Heart left ventricle (tissue), 16 donors: ENCODE measurements at regions not wholly inside any gene's neighbourhood (a gene's known extent, or its start where the extent isn't known, plus 50 kb on each side); places are given as distances from the start of the nearest gene placed in this dataset.
"Not testable (repeated sequence)": the region's sequence is repeated elsewhere in the genome, so short reads cannot be mapped to it uniquely, and the experiment has no call there.

Source experiments
- ATAC-seq, 4 donors: fragments of 200-7000 bp; cut with Tn5 transposase; one replicate each; pipeline ENCODE4 v1.9.1; 2020 to 2022; ENCODE audit warnings: moderate library complexity in 4 of 4, mild to moderate bottlenecking in 3 of 4, moderate number of reproducible peaks in 1 of 4
- DNase-seq, 5 donors: peaks; one replicate each; pipeline ENCODE4 v3.0.0-alpha.2; 2020
- H3K27ac ChIP-seq, 12 donors: fragments of 200-600 bp; sonication (generic) in 4 of 12; one replicate each; pipeline versions ENCODE4 v1.5.0 to v1.8.0; 2016 to 2022; ENCODE audit warnings: mild to moderate bottlenecking in 2 of 12
- H3K27me3 ChIP-seq, 9 donors: fragments of 200-600 bp; sonication (generic) in 2 of 9; one replicate each; pipeline versions ENCODE4 v1.5.1 to v1.8.0; 2016 to 2022; ENCODE audit warnings: mild to moderate bottlenecking in 3 of 9
- H3K36me3 ChIP-seq, 9 donors: fragments of 200-600 bp; sonication (generic) in 2 of 9; one replicate each; pipeline versions ENCODE4 v1.5.0 to v1.8.0; 2018 to 2022; ENCODE audit warnings: mild to moderate bottlenecking in 2 of 9
- H3K4me1 ChIP-seq, 12 donors: fragments of 200-600 bp; sonication (generic) in 4 of 12; one replicate each; pipeline versions ENCODE4 v1.5.0 to v1.8.0; 2016 to 2022; ENCODE audit warnings: mild to moderate bottlenecking in 3 of 12
- H3K4me3 ChIP-seq, 12 donors: fragments of 200-600 bp; sonication (generic) in 4 of 12; one replicate each; pipeline versions ENCODE4 v1.5.0 to v1.8.0; 2017 to 2022; ENCODE audit warnings: mild to moderate bottlenecking in 9 of 12, moderate library complexity in 4 of 12
- H3K9me3 ChIP-seq, 12 donors: fragments of 200-600 bp; sonication (generic) in 4 of 12; one replicate each; pipeline versions ENCODE4 v1.5.0 to v1.8.0; 2016 to 2022; ENCODE audit warnings: mild to moderate bottlenecking in 1 of 12
- WGBS, 4 donors: extraction: QIAGEN DNeasy Blood & Tissue Kit in 2 of 4; methylation state at CpG; one replicate each; pipeline versions ENCODE4 v1.1.5 to v1.1.7; 2013 to 2018; 5-methylcytosine and 5-hydroxymethylcytosine counted together
- intact Hi-C, 10 donors: fragments of 100-400 bp; cut with DNase I; formaldehyde crosslinking; loops; one replicate each; pipeline versions ENCODE4 v1.11.1 to v1.14.2; 2022
- donor health status: ischemic (EF 13 %, LVEDD 7.1; RV severe dilation, severe dysfunction).
- donor health status: healthy with polysubstance abuse.
- donor health status: DM: no; HTN: yes; CAD: no.
- donor health status: DM: no; HTN: no; CAD: no.
- donor health status: ischemic (EF 25% LVEDD 6.9; RV normal size, moderate dysfunction).
- donor health status: ischemic (EF 25% LVEDD 5.7; RV mildly dilated, moderate dysfunction).
- donor health status: healthy.
- donor health status: DM: yes; HTN: yes; CAD: no.
- donor health status: ischemic (EF 35%, LVEDD 5.7; RV mildly dilated, moderate dysfunction).
- donor health status: nonischemic (EF 11% LVEDD 7.7; RV severe dilation, severe dysfunction).
- donor health status: DM: yes; HTN: yes; CAD: no.
- donor health status: PGD.
- donor health status: ischemic (EF 29% LVEDD 5.4; RV normal size, mild dysfunction).
- donor health status: nonischemic (EF 23%, LVEDD 6.1; RV moderate dilation, normal function).

- H3K27me3 ChIP-seq, H3K9me3 ChIP-seq, H3K4me3 ChIP-seq, H3K36me3 ChIP-seq, H3K4me1 ChIP-seq, intact Hi-C loops, H3K27ac ChIP-seq, DNase-seq: not testable (repeated sequence)
- peak; percentile 57 to 89 (median 79) for ATAC-seq
- no CpG with 5 or more reads among the region's 10 CpGs for WGBS, 4 donors
Observed at GRCh38 chr2:110316051-110316865, 103.9 kb upstream of the MTLN start.

DNA sequence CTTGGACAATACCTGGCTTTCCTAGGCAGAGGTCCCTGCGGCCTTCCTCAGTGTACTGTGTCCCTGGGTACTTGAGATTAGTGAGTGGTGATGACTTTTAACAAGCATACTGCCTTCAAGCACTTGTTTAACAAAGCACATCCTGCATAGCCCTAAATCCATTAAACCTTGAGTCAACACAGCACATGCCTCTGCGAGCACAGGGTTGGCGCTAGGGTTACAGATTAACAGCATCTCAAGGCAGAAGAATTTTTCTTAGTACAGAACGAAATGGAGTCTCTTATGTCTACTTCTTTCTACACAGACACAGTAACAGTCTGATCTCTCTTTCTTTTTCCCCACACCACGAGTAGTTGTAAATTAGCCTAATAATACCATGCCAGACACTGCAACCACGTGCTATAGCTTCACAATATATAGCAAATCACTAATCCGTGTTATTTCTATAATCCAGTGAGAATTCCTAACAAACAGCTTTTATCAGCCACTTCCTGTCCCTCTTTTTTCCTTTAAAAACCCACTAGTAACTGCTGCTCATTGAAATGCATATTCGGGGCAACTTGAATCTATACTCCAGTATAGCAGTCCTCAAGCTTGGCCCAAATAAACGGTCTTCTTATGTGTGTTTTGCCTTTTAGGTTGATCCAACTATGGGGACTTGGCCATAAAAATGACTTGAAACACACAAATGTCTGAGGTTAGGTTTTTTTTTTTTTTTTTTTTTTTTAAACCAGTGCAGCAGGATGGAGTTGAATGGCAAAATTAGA lies 102.9 kb upstream of the MTLN start:
- intact Hi-C loops, H3K36me3 ChIP-seq, ATAC-seq, H3K4me3 ChIP-seq, H3K27me3 ChIP-seq, H3K4me1 ChIP-seq, H3K27ac ChIP-seq, DNase-seq, H3K9me3 ChIP-seq: not testable (repeated sequence)
- no CpG with 5 or more reads among the region's 9 CpGs for WGBS, 4 donors

DNA sequence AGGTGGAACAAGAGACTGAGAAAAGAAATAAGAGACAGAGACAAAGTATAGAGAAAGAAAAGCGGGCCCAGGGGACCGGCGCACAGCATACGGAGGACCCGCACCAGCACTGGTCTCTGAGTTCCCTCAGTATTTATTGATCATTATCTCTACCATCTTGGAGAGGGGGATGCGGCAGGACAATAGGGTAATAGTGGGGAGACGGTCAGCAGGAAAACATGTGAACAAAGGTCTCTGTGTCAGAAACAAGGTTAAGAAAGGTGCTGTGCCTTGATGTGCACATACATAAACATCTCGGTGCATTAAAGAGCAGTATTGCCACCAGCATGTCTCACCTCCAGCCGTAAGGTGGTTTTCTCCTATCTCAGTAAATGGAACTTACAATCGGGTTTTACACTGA lies 102.1 kb upstream of the MTLN start:
- H3K9me3 ChIP-seq, H3K4me1 ChIP-seq, intact Hi-C loops, ATAC-seq, DNase-seq, H3K27me3 ChIP-seq, H3K4me3 ChIP-seq, H3K27ac ChIP-seq, H3K36me3 ChIP-seq: not testable (repeated sequence)
- WGBS, 4 donors = 89 to 100% (median 98%) methylated on average over 2 to 5 of the region's 10 CpGs; no CpG with 5 or more reads in 1 of the 4 donors

- H3K27me3 ChIP-seq, H3K27ac ChIP-seq, intact Hi-C loops, H3K4me1 ChIP-seq, ATAC-seq, DNase-seq, H3K4me3 ChIP-seq, H3K36me3 ChIP-seq, H3K9me3 ChIP-seq: not testable (repeated sequence)
Observed at GRCh38 chr2:110313032-110313431, 100.7 kb upstream of the MTLN start.

DNA sequence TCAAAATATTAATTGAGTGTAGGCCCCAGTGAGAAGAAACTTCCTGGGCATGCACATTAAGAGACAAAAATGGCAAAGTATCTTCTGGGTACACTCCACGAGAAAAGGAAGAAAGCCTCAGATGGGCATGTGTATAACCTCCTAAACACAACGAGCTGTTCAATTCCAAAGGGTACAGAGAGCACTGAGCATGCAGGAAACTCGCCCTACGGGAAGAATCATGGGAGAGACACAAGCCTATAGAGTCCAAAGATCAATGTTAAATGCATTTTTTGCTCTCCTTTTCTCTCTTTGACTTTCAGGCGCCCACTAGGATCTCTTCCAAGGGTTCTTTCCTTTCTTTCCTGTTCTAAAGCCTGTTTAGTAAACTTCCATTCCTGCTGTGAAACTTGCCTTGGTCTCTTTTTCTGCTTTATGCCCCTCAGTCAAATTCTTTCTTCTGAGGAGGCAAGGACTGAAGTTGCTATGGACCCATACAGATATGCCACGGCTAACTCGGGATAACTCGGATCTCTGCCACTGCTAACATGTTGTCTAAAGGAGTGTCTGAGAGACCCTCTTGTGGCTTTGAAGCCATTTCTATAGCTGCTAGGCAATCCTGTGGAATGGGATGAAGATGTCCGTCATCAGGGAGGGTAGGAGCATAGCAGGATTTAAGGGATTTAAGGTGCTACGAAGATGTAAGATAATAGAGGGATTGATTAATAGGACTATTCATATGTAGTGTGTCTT lies 99.5 kb upstream of the MTLN start:
- DNase-seq = not testable (repeated sequence)
- ATAC-seq = peak in 1 of 4 donors; percentile 12

GRCh38 chr2:110310988-110311475 lies 98.7 kb upstream of the MTLN start:
- DNase-seq, H3K9me3 ChIP-seq, H3K4me3 ChIP-seq, intact Hi-C loops, H3K4me1 ChIP-seq, H3K27me3 ChIP-seq, H3K36me3 ChIP-seq, H3K27ac ChIP-seq, ATAC-seq: not testable (repeated sequence)

More for the DNA sequence above, 99.5 kb upstream of the MTLN start:
- H3K9me3 ChIP-seq, H3K27me3 ChIP-seq, H3K4me3 ChIP-seq, H3K36me3 ChIP-seq, intact Hi-C loops, H3K27ac ChIP-seq, H3K4me1 ChIP-seq: not testable (repeated sequence)
- WGBS, 4 donors = 84 to 97% (median 93%) methylated on average over 3 to 5 of the region's 10 CpGs

DNA sequence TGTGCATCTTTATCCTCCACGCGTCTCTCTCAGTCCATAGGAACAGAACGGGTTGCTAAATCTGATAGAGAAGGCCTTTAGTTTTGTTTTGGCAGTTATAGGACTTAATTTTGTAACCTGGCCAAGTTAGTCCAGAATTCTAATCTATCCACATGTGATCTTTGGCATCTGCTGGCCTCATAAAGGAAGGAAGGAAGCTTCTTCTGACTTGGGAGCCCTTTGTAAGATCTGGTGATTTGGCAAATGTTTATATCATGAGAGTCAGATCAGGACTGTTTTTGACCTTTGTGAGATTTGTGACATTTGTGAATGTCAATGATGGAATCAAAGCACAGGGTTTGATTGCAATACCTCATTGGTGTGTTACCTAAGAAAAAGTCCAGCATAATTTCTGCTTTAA lies 96.4 kb upstream of the MTLN start:
- H3K4me3 ChIP-seq, H3K4me1 ChIP-seq, intact Hi-C loops, H3K27ac ChIP-seq, H3K27me3 ChIP-seq, H3K36me3 ChIP-seq, H3K9me3 ChIP-seq, DNase-seq: not testable (repeated sequence)
- ATAC-seq = peak in 1 of 4 donors; percentile 80
- WGBS, 4 donors = 59 to 68% methylated on average over 2 of the region's 3 CpGs; no CpG with 5 or more reads in 2 of the 4 donors

DNA sequence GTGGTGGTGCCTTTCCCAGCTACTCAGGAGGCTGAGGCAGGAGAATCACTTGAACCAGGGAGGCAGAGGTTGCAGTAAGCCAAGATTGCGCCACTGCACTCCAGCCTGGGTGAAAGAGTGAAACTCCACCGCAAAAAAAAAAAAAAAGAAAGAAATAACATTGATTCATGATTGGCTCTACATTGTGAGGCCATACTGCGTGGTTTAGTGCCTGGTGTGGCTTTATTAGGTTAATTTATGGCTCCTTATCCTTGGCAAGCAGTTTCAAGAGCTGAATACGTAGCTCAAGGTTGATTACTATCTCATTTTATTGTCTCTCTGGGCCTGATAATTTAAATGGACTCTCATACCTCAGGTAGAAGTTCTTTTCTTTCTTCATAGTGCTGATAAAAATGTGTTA lies 80.5 kb upstream of the MTLN start:
- H3K36me3 ChIP-seq, DNase-seq, H3K4me3 ChIP-seq, H3K27ac ChIP-seq, H3K9me3 ChIP-seq, intact Hi-C loops, H3K27me3 ChIP-seq, ATAC-seq, H3K4me1 ChIP-seq: not testable (repeated sequence)
- 83 to 97% (median 96%) methylated on average over 2 to 3 of the region's 4 CpGs for WGBS, 4 donors

GRCh38 chr2:110291909-110292579 lies 79.7 kb upstream of the MTLN start:
- ATAC-seq = peak in 2 of 4 donors; percentile 45 to 47
- WGBS, 4 donors = 77 to 84% (median 83%) methylated on average over 6 of the region's 6 CpGs

GRCh38 chr2:110287817-110288216 lies 75.5 kb upstream of the MTLN start:
- ATAC-seq = not testable (repeated sequence)
- WGBS, 4 donors = no CpG with 5 or more reads among the region's 8 CpGs

More at GRCh38 chr2:110291909-110292579, 79.7 kb upstream of the MTLN start:
- H3K27ac ChIP-seq, H3K9me3 ChIP-seq, intact Hi-C loops, H3K36me3 ChIP-seq, H3K27me3 ChIP-seq, H3K4me1 ChIP-seq, H3K4me3 ChIP-seq: not testable (repeated sequence)
- DNase-seq = peak in 1 of 5 donors; percentile 13

More at GRCh38 chr2:110287817-110288216, 75.5 kb upstream of the MTLN start:
- intact Hi-C loops, H3K9me3 ChIP-seq, DNase-seq, H3K4me1 ChIP-seq, H3K4me3 ChIP-seq, H3K36me3 ChIP-seq, H3K27me3 ChIP-seq, H3K27ac ChIP-seq: not testable (repeated sequence)
